ENCODE measurements at regions not wholly inside any gene's neighbourhood (a gene's known extent, or its start where the extent isn't known, plus 50 kb on each side); places are given as distances from the start of the nearest gene placed in this dataset.
A peak's percentile ranks its signal among the peaks of the same experiment; 100 is the strongest.

DNA sequence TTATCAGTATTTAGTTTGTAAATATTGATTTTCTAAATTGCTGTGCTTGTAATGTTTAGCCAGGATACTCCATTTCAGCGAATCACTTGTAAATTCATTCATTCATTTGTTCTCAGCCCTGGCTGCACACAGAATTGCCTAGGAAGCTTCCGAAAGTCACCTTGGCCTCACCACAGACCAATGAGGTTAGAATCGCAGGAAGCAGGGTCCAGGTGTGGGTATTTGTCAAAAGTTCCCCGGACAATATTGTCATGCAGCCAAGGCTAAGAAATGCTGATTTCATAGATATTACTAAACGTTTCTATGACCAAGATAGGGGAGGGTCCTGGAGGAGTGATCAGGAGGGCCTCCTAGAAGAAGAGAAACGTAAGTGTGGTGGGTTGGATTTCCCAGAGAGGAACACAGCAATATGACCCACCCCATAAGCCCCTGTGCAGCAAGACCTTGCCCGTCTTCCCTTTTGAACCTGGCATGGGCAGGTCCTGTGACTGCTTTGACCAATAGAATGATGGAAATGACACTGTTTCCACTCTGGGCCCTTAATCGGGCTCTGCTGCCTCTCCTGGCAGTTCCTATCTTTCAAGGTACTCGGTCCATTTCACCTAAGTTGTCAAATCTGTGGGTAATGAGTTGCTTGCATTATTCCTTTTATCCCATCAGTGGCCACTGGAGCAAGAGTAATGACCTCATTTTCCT is 238.7 kb downstream of the FOXL1 start:
- WGBS, 2 donors (ENCODE audit: extremely low coverage in 2 of 2, insufficient read length in 2 of 2, insufficient replicate concordance in 1 of 2): no CpG with 5 or more reads among the region's 9 CpGs
- no peak overlapping the region for H2BK12ac ChIP-seq (ENCODE audit: low read length)
- H2BK5ac ChIP-seq (ENCODE audit: low read length): no peak overlapping the region
- H3K27ac ChIP-seq (replicated peaks; ENCODE audit: low read length): no peak overlapping the region
- H3K9ac ChIP-seq (ENCODE audit: low read depth, low read length, poor library complexity): no peak overlapping the region
- H3K4ac ChIP-seq (ENCODE audit: low read length): no peak overlapping the region
- no peaks in the 10 kb centered on the region for H3K36me3 ChIP-seq (replicated peaks in 1 of 2; ENCODE audit: control insufficient read depth in 2 of 2, insufficient read depth in 2 of 2, low read length in 2 of 2)
- no peak overlapping the region for H2BK120ac ChIP-seq (ENCODE audit: low read depth, low read length)
- no peak overlapping the region for H2BK15ac ChIP-seq (ENCODE audit: low read length)
- H3K79me1 ChIP-seq (ENCODE audit: low read depth, low read length): no peaks in the 10 kb centered on the region
- H3K4me2 ChIP-seq (ENCODE audit: insufficient read depth, low read length, poor library complexity, severe bottlenecking): no peak overlapping the region
- H2AK5ac ChIP-seq (ENCODE audit: low read depth, low read length): no peak overlapping the region
- peaks cover 0 to 14% (median 0%) of the 10 kb centered on the region in 3 experiments for H3K27me3 ChIP-seq (ENCODE audit: control insufficient read depth in 3 of 3, insufficient read depth in 3 of 3, low read depth in 1 of 3, low read length in 3 of 3)
- H3K18ac ChIP-seq (ENCODE audit: low read length): no peak overlapping the region
- no peak overlapping the region for H4K8ac ChIP-seq (ENCODE audit: low read depth, low read length)
- no peak overlapping the region for H4K91ac ChIP-seq (ENCODE audit: low read depth, low read length, poor library complexity)
- H3K4me3 ChIP-seq (ENCODE audit: low read length in 2 of 2): no peak overlapping the region
- no peaks in the 10 kb centered on the region for H3K9me3 ChIP-seq (replicated peaks in 1 of 2; ENCODE audit: control insufficient read depth in 2 of 2, insufficient read depth in 1 of 2, low read depth in 1 of 2, low read length in 2 of 2)
- H3K4me1 ChIP-seq (ENCODE audit: control insufficient read depth in 2 of 2, insufficient read depth in 1 of 2, low read depth in 1 of 2, low read length in 2 of 2): no peaks in the 10 kb centered on the region
- H3K14ac ChIP-seq (ENCODE audit: low read length): no peak overlapping the region
- no peak overlapping the region for H3K23ac ChIP-seq (ENCODE audit: low read depth, low read length, poor library complexity)
- no peak overlapping the region for H2AFZ ChIP-seq (ENCODE audit: low read length)
- no peak for DNase-seq (ENCODE audit: low spot score)

DNA sequence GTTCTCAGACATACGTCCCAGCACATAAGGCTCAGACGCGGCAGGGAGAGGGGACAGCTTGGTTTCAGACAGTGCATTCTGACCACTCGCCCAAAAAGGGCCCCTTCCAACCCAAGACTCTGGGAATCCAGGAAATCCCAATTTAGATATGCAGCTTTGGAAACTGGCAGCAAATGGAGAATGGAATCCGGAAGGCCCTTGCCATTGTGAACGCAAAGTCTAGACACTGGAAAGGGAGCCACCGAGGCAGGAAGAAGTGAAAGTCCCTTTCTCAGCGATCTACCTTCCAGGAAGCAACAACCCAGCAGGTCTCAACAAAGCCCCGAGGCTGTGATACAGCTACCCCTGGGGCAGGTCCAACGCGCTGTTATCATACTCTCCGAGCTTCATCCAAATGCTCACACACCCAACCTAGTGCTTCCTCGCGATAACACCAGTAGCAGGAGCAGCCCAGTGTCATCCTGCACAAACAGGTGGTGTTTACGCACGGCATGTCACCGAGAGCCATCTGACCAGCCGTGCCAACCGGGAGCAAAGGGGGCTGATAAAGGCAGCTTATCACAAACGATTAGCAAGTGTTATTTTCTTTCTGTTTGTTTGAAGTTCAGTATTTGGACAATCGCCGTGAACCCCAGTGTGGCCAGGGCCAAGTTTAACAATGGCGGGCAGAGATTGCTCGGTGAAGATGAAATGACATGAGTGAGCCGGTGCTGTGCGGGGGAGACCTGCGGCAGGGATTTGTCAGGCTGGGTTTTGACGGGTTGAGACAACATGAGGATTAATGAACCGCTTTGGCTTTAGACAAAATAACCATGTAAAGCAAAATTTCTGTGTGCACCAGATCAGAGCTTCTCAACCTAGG is 240.6 kb downstream of the FOXL1 start:
- DNase-seq (ENCODE audit: low spot score): no peak
- H3K27ac ChIP-seq (replicated peaks; ENCODE audit: low read length): no peak overlapping the region
- no peaks in the 10 kb centered on the region for H3K9me3 ChIP-seq (replicated peaks in 1 of 2; ENCODE audit: control insufficient read depth in 2 of 2, insufficient read depth in 1 of 2, low read depth in 1 of 2, low read length in 2 of 2)
- H2AFZ ChIP-seq (ENCODE audit: low read length): no peak overlapping the region
- no peak overlapping the region for H3K4me2 ChIP-seq (ENCODE audit: insufficient read depth, low read length, poor library complexity, severe bottlenecking)
- WGBS, 2 donors (ENCODE audit: extremely low coverage in 2 of 2, insufficient read length in 2 of 2, insufficient replicate concordance in 1 of 2): no CpG with 5 or more reads among the region's 29 CpGs
- no peak overlapping the region for H4K91ac ChIP-seq (ENCODE audit: low read depth, low read length, poor library complexity)
- no peak overlapping the region for H2AK5ac ChIP-seq (ENCODE audit: low read depth, low read length)
- no peak overlapping the region for H2BK120ac ChIP-seq (ENCODE audit: low read depth, low read length)
- peaks cover 0 to 14% (median 0%) of the 10 kb centered on the region in 3 experiments for H3K27me3 ChIP-seq (ENCODE audit: control insufficient read depth in 3 of 3, insufficient read depth in 3 of 3, low read depth in 1 of 3, low read length in 3 of 3)
- no peak overlapping the region for H3K4ac ChIP-seq (ENCODE audit: low read length)
- no peak overlapping the region for H4K8ac ChIP-seq (ENCODE audit: low read depth, low read length)
- no peaks in the 10 kb centered on the region for H3K36me3 ChIP-seq (replicated peaks in 1 of 2; ENCODE audit: control insufficient read depth in 2 of 2, insufficient read depth in 2 of 2, low read length in 2 of 2)
- H2BK15ac ChIP-seq (ENCODE audit: low read length): no peak overlapping the region
- H2BK5ac ChIP-seq (ENCODE audit: low read length): no peak overlapping the region
- H3K14ac ChIP-seq (ENCODE audit: low read length): no peak overlapping the region
- H3K4me3 ChIP-seq (ENCODE audit: low read length in 2 of 2): no peak overlapping the region
- H3K79me1 ChIP-seq (ENCODE audit: low read depth, low read length): no peaks in the 10 kb centered on the region
- no peak overlapping the region for H3K18ac ChIP-seq (ENCODE audit: low read length)
- H3K23ac ChIP-seq (ENCODE audit: low read depth, low read length, poor library complexity): peak overlapping the region; percentile 25
- H3K9ac ChIP-seq (ENCODE audit: low read depth, low read length, poor library complexity): no peak overlapping the region
- H2BK12ac ChIP-seq (ENCODE audit: low read length): no peak overlapping the region
- no peaks in the 10 kb centered on the region for H3K4me1 ChIP-seq (ENCODE audit: control insufficient read depth in 2 of 2, insufficient read depth in 1 of 2, low read depth in 1 of 2, low read length in 2 of 2)

DNA sequence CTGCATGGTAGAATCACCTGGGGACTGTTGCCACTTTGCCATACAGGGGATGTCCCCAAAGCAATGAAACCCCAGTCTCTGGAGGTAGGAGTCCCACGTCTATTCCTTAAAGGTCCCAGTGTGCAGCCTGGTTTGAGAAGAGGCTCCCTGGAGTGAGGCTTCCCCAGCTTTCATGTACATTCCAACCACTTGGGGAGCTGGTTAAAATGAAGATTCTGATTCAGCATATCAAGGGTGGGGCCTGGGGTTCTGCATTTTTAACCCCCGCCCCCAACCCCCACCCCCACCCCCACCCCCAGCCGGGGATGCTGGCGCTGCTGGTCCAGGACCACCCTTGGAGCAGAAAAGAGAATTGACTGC is 241.2 kb downstream of the FOXL1 start:
- H3K9ac ChIP-seq (ENCODE audit: low read depth, low read length, poor library complexity): no peak overlapping the region
- no peak for DNase-seq (ENCODE audit: low spot score)
- H3K4me1 ChIP-seq (ENCODE audit: control insufficient read depth in 2 of 2, insufficient read depth in 1 of 2, low read depth in 1 of 2, low read length in 2 of 2): no peaks in the 10 kb centered on the region
- H4K8ac ChIP-seq (ENCODE audit: low read depth, low read length): no peak overlapping the region
- no peak overlapping the region for H4K91ac ChIP-seq (ENCODE audit: low read depth, low read length, poor library complexity)
- no peak overlapping the region for H2AK5ac ChIP-seq (ENCODE audit: low read depth, low read length)
- H3K4me3 ChIP-seq (ENCODE audit: low read length in 2 of 2): no peak overlapping the region
- no peak overlapping the region for H3K18ac ChIP-seq (ENCODE audit: low read length)
- no peak overlapping the region for H2AFZ ChIP-seq (ENCODE audit: low read length)
- H2BK5ac ChIP-seq (ENCODE audit: low read length): no peak overlapping the region
- no peaks in the 10 kb centered on the region for H3K36me3 ChIP-seq (replicated peaks in 1 of 2; ENCODE audit: control insufficient read depth in 2 of 2, insufficient read depth in 2 of 2, low read length in 2 of 2)
- no peak overlapping the region for H2BK15ac ChIP-seq (ENCODE audit: low read length)
- no peaks in the 10 kb centered on the region for H3K79me1 ChIP-seq (ENCODE audit: low read depth, low read length)
- H3K4me2 ChIP-seq (ENCODE audit: insufficient read depth, low read length, poor library complexity, severe bottlenecking): no peak overlapping the region
- no peak overlapping the region for H2BK12ac ChIP-seq (ENCODE audit: low read length)
- peaks cover 0 to 16% (median 0%) of the 10 kb centered on the region in 3 experiments for H3K27me3 ChIP-seq (ENCODE audit: control insufficient read depth in 3 of 3, insufficient read depth in 3 of 3, low read depth in 1 of 3, low read length in 3 of 3)
- WGBS, 2 donors (ENCODE audit: extremely low coverage in 2 of 2, insufficient read length in 2 of 2, insufficient replicate concordance in 1 of 2): no CpG with 5 or more reads among the region's 4 CpGs
- H3K4ac ChIP-seq (ENCODE audit: low read length): no peak overlapping the region
- H3K23ac ChIP-seq (ENCODE audit: low read depth, low read length, poor library complexity): no peak overlapping the region
- no peak overlapping the region for H2BK120ac ChIP-seq (ENCODE audit: low read depth, low read length)
- H3K14ac ChIP-seq (ENCODE audit: low read length): no peak overlapping the region
- H3K9me3 ChIP-seq (replicated peaks in 1 of 2; ENCODE audit: control insufficient read depth in 2 of 2, insufficient read depth in 1 of 2, low read depth in 1 of 2, low read length in 2 of 2): no peaks in the 10 kb centered on the region
- no peak overlapping the region for H3K27ac ChIP-seq (replicated peaks; ENCODE audit: low read length)

DNA sequence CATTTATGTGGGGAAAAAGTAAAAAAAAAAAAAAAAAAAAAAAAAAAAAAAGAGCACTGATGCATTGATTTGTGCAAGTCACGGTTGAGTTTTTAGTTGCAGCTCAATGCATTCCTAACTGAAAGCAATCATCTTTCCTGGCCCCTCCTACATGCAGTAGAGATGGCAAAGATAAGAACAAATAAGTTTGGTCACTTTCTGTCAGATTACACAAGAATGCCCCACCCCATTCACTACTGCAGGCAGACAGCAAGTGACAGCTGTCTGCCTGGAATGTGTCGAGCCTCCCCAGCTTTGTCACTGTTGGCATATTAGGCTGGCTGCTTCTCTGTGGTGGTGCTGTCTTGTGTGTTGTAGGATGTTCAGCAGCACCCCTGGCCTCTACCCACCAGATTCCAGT is 243.5 kb downstream of the FOXL1 start:
- H3K9ac ChIP-seq (ENCODE audit: low read depth, low read length, poor library complexity): no peak overlapping the region
- H3K4me2 ChIP-seq (ENCODE audit: insufficient read depth, low read length, poor library complexity, severe bottlenecking): no peak overlapping the region
- no peak overlapping the region for H3K23ac ChIP-seq (ENCODE audit: low read depth, low read length, poor library complexity)
- no peaks in the 10 kb centered on the region for H3K9me3 ChIP-seq (replicated peaks in 1 of 2; ENCODE audit: control insufficient read depth in 2 of 2, insufficient read depth in 1 of 2, low read depth in 1 of 2, low read length in 2 of 2)
- no peak overlapping the region for H4K8ac ChIP-seq (ENCODE audit: low read depth, low read length)
- no peak overlapping the region for H3K14ac ChIP-seq (ENCODE audit: low read length)
- no peak overlapping the region for H3K4me3 ChIP-seq (ENCODE audit: low read length in 2 of 2)
- H2BK120ac ChIP-seq (ENCODE audit: low read depth, low read length): no peak overlapping the region
- no peak overlapping the region for H2BK12ac ChIP-seq (ENCODE audit: low read length)
- no peak overlapping the region for H3K4ac ChIP-seq (ENCODE audit: low read length)
- H4K91ac ChIP-seq (ENCODE audit: low read depth, low read length, poor library complexity): no peak overlapping the region
- no peak overlapping the region for H2BK5ac ChIP-seq (ENCODE audit: low read length)
- no peak overlapping the region for H2AK5ac ChIP-seq (ENCODE audit: low read depth, low read length)
- no peak for DNase-seq (ENCODE audit: low spot score)
- no peak overlapping the region for H2AFZ ChIP-seq (ENCODE audit: low read length)
- no CpG with 5 or more reads among the region's 2 CpGs for WGBS, 2 donors (ENCODE audit: extremely low coverage in 2 of 2, insufficient read length in 2 of 2, insufficient replicate concordance in 1 of 2)
- H3K79me1 ChIP-seq (ENCODE audit: low read depth, low read length): no peaks in the 10 kb centered on the region
- H2BK15ac ChIP-seq (ENCODE audit: low read length): no peak overlapping the region
- H3K27ac ChIP-seq (replicated peaks; ENCODE audit: low read length): no peak overlapping the region
- H3K18ac ChIP-seq (ENCODE audit: low read length): no peak overlapping the region
- H3K27me3 ChIP-seq (ENCODE audit: control insufficient read depth in 3 of 3, insufficient read depth in 3 of 3, low read depth in 1 of 3, low read length in 3 of 3): peaks cover 0 to 32% (median 0%) of the 10 kb centered on the region in 3 experiments
- no peaks in the 10 kb centered on the region for H3K36me3 ChIP-seq (replicated peaks in 1 of 2; ENCODE audit: control insufficient read depth in 2 of 2, insufficient read depth in 2 of 2, low read length in 2 of 2)
- peaks cover 2 to 3% of the 10 kb centered on the region in 2 donors for H3K4me1 ChIP-seq (ENCODE audit: control insufficient read depth in 2 of 2, insufficient read depth in 1 of 2, low read depth in 1 of 2, low read length in 2 of 2)
